ENCODE measurements at regions not wholly inside any gene's neighbourhood (a gene's known extent, or its start where the extent isn't known, plus 50 kb on each side); places are given as distances from the start of the nearest gene placed in this dataset.

GRCh38 chr6:113304116-113304515 is 553.0 kb upstream of the MARCKS start:
- no peak for DNase-seq (ENCODE audit: low read depth in 4 of 4, low spot score in 3 of 4)

- DNase-seq (ENCODE audit: low read depth in 4 of 4, low spot score in 3 of 4): no peak
Observed at GRCh38 chr6:113306552-113307145, 550.5 kb upstream of the MARCKS start.

GRCh38 chr6:113308266-113308665 is 548.9 kb upstream of the MARCKS start:
- no peak for DNase-seq (ENCODE audit: low read depth in 4 of 4, low spot score in 3 of 4)

- DNase-seq (ENCODE audit: low read depth in 4 of 4, low spot score in 3 of 4): no peak
Observed at GRCh38 chr6:113313841-113314240, 543.3 kb upstream of the MARCKS start.

- no peak for DNase-seq (ENCODE audit: low read depth in 4 of 4, low spot score in 3 of 4)
Observed at GRCh38 chr6:113315165-113315564, 542.0 kb upstream of the MARCKS start.

- no peak for DNase-seq (ENCODE audit: low read depth in 4 of 4, low spot score in 3 of 4)
Observed at GRCh38 chr6:113315879-113316278, 541.3 kb upstream of the MARCKS start.

GRCh38 chr6:113317442-113317841 is 539.7 kb upstream of the MARCKS start:
- no peak for DNase-seq (ENCODE audit: low read depth in 4 of 4, low spot score in 3 of 4)

GRCh38 chr6:113317891-113318574 is 539.1 kb upstream of the MARCKS start:
- DNase-seq (ENCODE audit: low read depth in 4 of 4, low spot score in 3 of 4): no peak

GRCh38 chr6:113318575-113318917 is 538.6 kb upstream of the MARCKS start:
- no peak for DNase-seq (ENCODE audit: low read depth in 4 of 4, low spot score in 3 of 4)

GRCh38 chr6:113320653-113321052 is 536.5 kb upstream of the MARCKS start:
- DNase-seq (ENCODE audit: low read depth in 4 of 4, low spot score in 3 of 4): no peak

GRCh38 chr6:113326781-113327180 is 530.4 kb upstream of the MARCKS start:
- no peak for DNase-seq (ENCODE audit: low read depth in 4 of 4, low spot score in 3 of 4)

GRCh38 chr6:113328886-113329381 is 528.2 kb upstream of the MARCKS start:
- no peak for DNase-seq (ENCODE audit: low read depth in 4 of 4, low spot score in 3 of 4)

- no peak for DNase-seq (ENCODE audit: low read depth in 4 of 4, low spot score in 3 of 4)
Observed at GRCh38 chr6:113329942-113330635, 527.1 kb upstream of the MARCKS start.

GRCh38 chr6:113330636-113330946 is 526.6 kb upstream of the MARCKS start:
- DNase-seq (ENCODE audit: low read depth in 4 of 4, low spot score in 3 of 4): no peak

GRCh38 chr6:113331021-113331420 is 526.1 kb upstream of the MARCKS start:
- DNase-seq (ENCODE audit: low read depth in 4 of 4, low spot score in 3 of 4): no peak

GRCh38 chr6:113338644-113339043 is 518.5 kb upstream of the MARCKS start:
- DNase-seq (ENCODE audit: low read depth in 4 of 4, low spot score in 3 of 4): no peak

GRCh38 chr6:113339209-113339608 is 517.9 kb upstream of the MARCKS start:
- no peak for DNase-seq (ENCODE audit: low read depth in 4 of 4, low spot score in 3 of 4)

- DNase-seq (ENCODE audit: low read depth in 4 of 4, low spot score in 3 of 4): no peak
Observed at GRCh38 chr6:113340371-113340770, 516.8 kb upstream of the MARCKS start.

GRCh38 chr6:113343940-113344339 is 513.2 kb upstream of the MARCKS start:
- no peak for DNase-seq (ENCODE audit: low read depth in 4 of 4, low spot score in 3 of 4)

- no peak for DNase-seq (ENCODE audit: low read depth in 4 of 4, low spot score in 3 of 4)
Observed at GRCh38 chr6:113344969-113345368, 512.2 kb upstream of the MARCKS start.

- DNase-seq (ENCODE audit: low read depth in 4 of 4, low spot score in 3 of 4): no peak
Observed at GRCh38 chr6:113347436-113347835, 509.7 kb upstream of the MARCKS start.

- DNase-seq (ENCODE audit: low read depth in 4 of 4, low spot score in 3 of 4): no peak
Observed at GRCh38 chr6:113350461-113350860, 506.7 kb upstream of the MARCKS start.

Measured in right renal pelvis (tissue), 4 donors.